A549 (cell line): ENCODE measurements at regions not wholly inside any gene's neighbourhood (a gene's known extent, or its start where the extent isn't known, plus 50 kb on each side); places are given as distances from the start of the nearest gene placed in this dataset.

Experiments
- ATAC-seq, 2 experiments: fragments of 200-7000 bp in 1 of 2; fragments of >200 bp in 1 of 2; cut with Nextera tagmentation in 1 of 2; cut with Tn5 transposase in 1 of 2; 3 replicates each; pipeline versions ENCODE4 v1.8.0 to v1.9.1; 2018 to 2020; ENCODE audit warnings: mild to moderate bottlenecking in 1 of 2, moderate library complexity in 1 of 2
- CTCF ChIA-PET: fragments of 300-600 bp; sonication (Branson Sonifier 250); formaldehyde crosslinking; extraction: SDS; loops from one replicate; lab custom pipeline; 2021; ENCODE audit warnings: antibody characterized with exemption, inconsistent platforms; lab: Yijun Ruan, JAX
- POLR2A ChIA-PET: fragments of 350-600 bp; formaldehyde crosslinking; extraction: SDS; loops from one replicate; lab custom pipeline; 2021; ENCODE audit warnings: antibody characterized with exemption, inconsistent platforms; lab: Yijun Ruan, JAX
- DNase-seq, 2 experiments: peaks; one replicate each; pipeline versions ENCODE4 v3.0.0 to v3.0.0-alpha.2; 2011 to 2016; ENCODE audit warnings: low read depth in 1 of 2, low spot score in 1 of 2
- FAIRE-seq: peaks from 2 replicates; lab custom pipeline; 2011; peaks lifted over from hg19 to GRCh38; lab: Jason Lieb, UNC
- H3K27ac ChIP-seq, 2 experiments: fragments of >200 bp; sonication (Bioruptor Twin); formaldehyde crosslinking; 3 replicates each; pipeline ENCODE4 v1.5.1; 2016 to 2017
- H3K4me1 ChIP-seq: fragments of >200 bp; sonication (Bioruptor Twin); formaldehyde crosslinking; 3 replicates; pipeline ENCODE4 v1.6.1; 2016
- H3K4me2 ChIP-seq: fragments of >200 bp; sonication (Bioruptor Twin); formaldehyde crosslinking; 3 replicates; pipeline ENCODE4 v1.6.1; 2016
- H3K4me3 ChIP-seq: fragments of >200 bp; sonication (Bioruptor Twin); formaldehyde crosslinking; 3 replicates; pipeline ENCODE4 v1.5.1; 2016
- H3K9me3 ChIP-seq: fragments of >200 bp; sonication (Bioruptor Twin); formaldehyde crosslinking; 3 replicates; pipeline ENCODE4 v1.6.1; 2016
- BCL3 ChIP-seq: fragments of >200 bp; sonication (Bioruptor Twin); formaldehyde crosslinking; IDR thresholded peaks from 3 replicates; pipeline ENCODE4 v1.6.1; 2016
- CBX2 ChIP-seq: fragments of 200-600 bp; sonication (generic); IDR thresholded peaks from 2 replicates; pipeline ENCODE4 v1.6.1; 2016; ENCODE audit warnings: low read depth, mild to moderate bottlenecking, borderline replicate concordance
- CHD2 ChIP-seq: fragments of 150-350 bp; IDR thresholded peaks from 2 replicates; pipeline ENCODE4 v1.6.1; 2014; ENCODE audit warnings: low read length; ENCODE audit not compliant: partially characterized antibody
- CHD4 ChIP-seq: fragments of 200-600 bp; sonication (generic); IDR thresholded peaks from 2 replicates; pipeline ENCODE4 v1.6.1; 2016; ENCODE audit warnings: antibody characterized with exemption, mild to moderate bottlenecking, borderline replicate concordance
- E2F6 ChIP-seq: IDR thresholded peaks from 2 replicates; pipeline ENCODE4 v1.6.1; 2012; ENCODE audit warnings: low read depth, borderline replicate concordance
- EHF ChIP-seq: fragments of 250-450 bp; sonication (Bioruptor Pico); IDR thresholded peaks from 2 replicates; pipeline ENCODE4 v1.5.0; 2020; ENCODE audit warnings: mild to moderate bottlenecking
- EHMT2 ChIP-seq: fragments of 200-600 bp; sonication (generic); IDR thresholded peaks from 2 replicates; pipeline ENCODE4 v1.6.1; 2016; ENCODE audit warnings: antibody characterized with exemption, low read depth, mild to moderate bottlenecking, moderate library complexity
- EP300 ChIP-seq, 2 experiments: fragments of >200 bp; sonication (Bioruptor Twin); formaldehyde crosslinking; IDR thresholded peaks; 2 replicates in 1 of 2; 3 replicates in 1 of 2; pipeline ENCODE4 v1.6.1; 2016 to 2017
- FOSL2 ChIP-seq, 2 experiments: fragments of 450-650 bp in 1 of 2; fragments of >200 bp in 1 of 2; sonication (Bioruptor Twin) in 1 of 2; formaldehyde crosslinking; IDR thresholded peaks; 2 replicates each; pipeline versions ENCODE4 v1.5.0 to v1.6.1; 2016 to 2020; ENCODE audit warnings: mild to moderate bottlenecking in 1 of 2, moderate library complexity in 1 of 2
- GATA3 ChIP-seq: IDR thresholded peaks from 2 replicates; pipeline ENCODE4 v1.6.1; 2012; ENCODE audit warnings: borderline replicate concordance
- HES2 ChIP-seq: fragments of >200 bp; sonication (Bioruptor Twin); formaldehyde crosslinking; IDR thresholded peaks from 2 replicates; pipeline ENCODE4 v1.6.1; 2016
- MAFK ChIP-seq: fragments of 450-650 bp; IDR thresholded peaks from 2 replicates; pipeline ENCODE4 v1.6.1; 2014; ENCODE audit not compliant: partially characterized antibody
- NFE2L2 ChIP-seq: fragments of 150-350 bp; conservative IDR thresholded peaks from 2 replicates; pipeline ENCODE4 v1.6.1; 2014; ENCODE audit warnings: low read length
- PBX3 ChIP-seq: IDR thresholded peaks from 2 replicates; pipeline ENCODE4 v1.6.1; 2012
- SMC3 ChIP-seq: fragments of >200 bp; sonication (Bioruptor Twin); formaldehyde crosslinking; IDR thresholded peaks from 3 replicates; pipeline ENCODE4 v1.6.1; 2018; ENCODE audit warnings: inconsistent platforms
- ZC3H11A ChIP-seq: fragments of 450-650 bp; IDR thresholded peaks from 2 replicates; pipeline ENCODE4 v1.6.1; 2014; ENCODE audit warnings: antibody characterized with exemption, mild to moderate bottlenecking
- ZSCAN20 ChIP-seq: fragments of 250-450 bp; sonication (Bioruptor Pico); IDR thresholded peaks from 2 replicates; pipeline ENCODE4 v1.8.0; 2022; ENCODE audit warnings: mild to moderate bottlenecking, moderate library complexity
- WGBS: methylation state at CpG from one replicate; pipeline ENCODE4 v1.1.6; 2017; ENCODE audit errors: missing lambda C conversion rate; 5-methylcytosine and 5-hydroxymethylcytosine counted together
- TF ChIP-seq, protein P1 (sequence below): fragments of 450-650 bp; IDR thresholded peaks from 2 replicates; pipeline ENCODE4 v1.6.1; 2014; ENCODE audit warnings: antibody characterized with exemption
- TF ChIP-seq, protein P2 (sequence below): fragments of 150-350 bp; IDR thresholded peaks from 2 replicates; pipeline ENCODE4 v1.6.1; 2014; ENCODE audit warnings: low read depth, mild to moderate bottlenecking, low read length

DNA sequence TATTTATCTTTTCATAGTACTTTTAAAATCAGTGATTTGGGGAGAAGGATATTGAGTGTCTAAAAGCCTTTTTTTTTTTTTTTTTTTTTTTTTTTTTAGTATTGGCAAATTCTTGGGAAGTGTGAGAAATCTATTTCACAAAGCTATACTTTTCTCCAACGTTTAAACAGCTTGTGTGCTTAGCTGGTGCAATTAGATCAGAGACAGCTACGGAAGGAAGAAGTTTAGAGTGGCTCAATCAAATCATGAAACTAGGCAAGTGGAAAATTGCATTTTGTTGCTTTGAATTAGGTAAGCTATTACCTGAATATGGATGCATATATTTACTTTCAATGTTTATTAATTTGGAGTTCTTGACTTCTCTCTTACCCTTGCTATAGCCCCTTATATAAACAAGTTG lies 1001.9 kb downstream of the PDHA2 start:
- H3K9me3 ChIP-seq, result no peaks in the 10 kb centered on the region
- H3K4me3 ChIP-seq, result no peak overlapping the region
- no peak for TF ChIP-seq CHD2
- no peak for TF ChIP-seq PBX3
- no peak for TF ChIP-seq EHMT2
- TF ChIP-seq BCL3, result no peak
- no peak for TF ChIP-seq CHD4
- TF ChIP-seq EP300 (IDR thresholded peaks at IDR 0.05), result no peak
- no peak for TF ChIP-seq HES2
- TF ChIP-seq ZSCAN20, result no peak
- no peak for TF ChIP-seq E2F6
- TF ChIP-seq, protein P1, sequence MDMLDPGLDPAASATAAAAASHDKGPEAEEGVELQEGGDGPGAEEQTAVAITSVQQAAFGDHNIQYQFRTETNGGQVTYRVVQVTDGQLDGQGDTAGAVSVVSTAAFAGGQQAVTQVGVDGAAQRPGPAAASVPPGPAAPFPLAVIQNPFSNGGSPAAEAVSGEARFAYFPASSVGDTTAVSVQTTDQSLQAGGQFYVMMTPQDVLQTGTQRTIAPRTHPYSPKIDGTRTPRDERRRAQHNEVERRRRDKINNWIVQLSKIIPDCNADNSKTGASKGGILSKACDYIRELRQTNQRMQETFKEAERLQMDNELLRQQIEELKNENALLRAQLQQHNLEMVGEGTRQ, result no peak
- no peak for TF ChIP-seq GATA3
- H3K27ac ChIP-seq, result no peak overlapping the region
- FAIRE-seq, result no peak
- POLR2A ChIA-PET, result no interaction called here
- CTCF ChIA-PET, result no interaction called here
- ATAC-seq, result no peak
- no peak for DNase-seq
- H3K4me2 ChIP-seq, result no peak overlapping the region
- WGBS, result 14% methylated on average over 2 of the region's 2 CpGs
- no peaks in the 10 kb centered on the region for H3K4me1 ChIP-seq

DNA sequence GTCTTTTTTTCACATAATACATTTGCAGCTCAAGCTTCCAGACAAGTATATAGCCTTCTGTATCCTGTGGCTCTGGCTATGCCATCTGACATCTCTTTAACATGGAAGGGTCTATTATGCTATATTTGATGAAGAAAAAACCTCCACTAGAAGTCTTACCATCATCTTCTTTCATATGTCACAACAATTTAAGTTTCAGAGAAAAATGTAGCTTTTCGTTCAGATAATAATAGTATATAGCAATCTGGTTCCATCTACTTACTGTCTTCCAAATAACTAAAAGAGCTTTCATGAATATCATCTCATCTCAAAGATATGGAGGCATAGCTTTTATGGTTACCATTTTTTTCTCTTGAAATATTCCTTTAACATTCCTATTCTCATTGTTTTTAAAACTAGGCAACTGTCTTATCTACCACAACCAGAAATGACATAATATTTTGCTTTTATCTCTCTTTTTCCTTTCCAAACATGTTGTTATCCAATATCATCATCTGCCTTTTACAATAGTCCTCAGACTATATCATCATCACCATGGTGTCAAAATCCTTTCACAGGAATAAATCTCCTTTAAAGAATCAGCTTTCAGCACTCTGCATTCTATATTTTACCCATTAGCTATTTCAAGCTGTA lies 1005.1 kb downstream of the PDHA2 start:
- Histone ChIP-seq H3K4me2 (no peak overlapping the region), H3K9me3 (no peaks in the 10 kb centered on the region), H3K4me1 (no peaks in the 10 kb centered on the region), H3K4me3 (no peak overlapping the region), H3K27ac (no peak overlapping the region)
- FAIRE-seq, result no peak
- ATAC-seq, result no peak
- POLR2A ChIA-PET, result no interaction called here
- TF ChIP-seq ZC3H11A, result no peak
- TF ChIP-seq EHF (CRISPR knock-in tag), result no peak
- TF ChIP-seq CBX2, result no peak
- TF ChIP-seq, protein P1, result no peak
- no peak for TF ChIP-seq NFE2L2
- no peak for TF ChIP-seq FOSL2 (IDR thresholded peaks at IDR 0.05)
- TF ChIP-seq FOSL2 (CRISPR knock-in tag; IDR thresholded peaks at IDR 0.05), result no peak
- no peak for TF ChIP-seq MAFK
- TF ChIP-seq, protein P2, sequence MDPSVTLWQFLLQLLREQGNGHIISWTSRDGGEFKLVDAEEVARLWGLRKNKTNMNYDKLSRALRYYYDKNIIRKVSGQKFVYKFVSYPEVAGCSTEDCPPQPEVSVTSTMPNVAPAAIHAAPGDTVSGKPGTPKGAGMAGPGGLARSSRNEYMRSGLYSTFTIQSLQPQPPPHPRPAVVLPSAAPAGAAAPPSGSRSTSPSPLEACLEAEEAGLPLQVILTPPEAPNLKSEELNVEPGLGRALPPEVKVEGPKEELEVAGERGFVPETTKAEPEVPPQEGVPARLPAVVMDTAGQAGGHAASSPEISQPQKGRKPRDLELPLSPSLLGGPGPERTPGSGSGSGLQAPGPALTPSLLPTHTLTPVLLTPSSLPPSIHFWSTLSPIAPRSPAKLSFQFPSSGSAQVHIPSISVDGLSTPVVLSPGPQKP, result no peak
- TF ChIP-seq SMC3, result no peak
- 13% methylated on average over 1 of the region's 1 CpG for WGBS
- CTCF ChIA-PET, result no interaction called here
- DNase-seq, result no peak
